CD4-positive, alpha-beta T cell treated with Interleukin-17A for 1 hour (primary cell): ENCODE measurements at regions not wholly inside any gene's neighbourhood (a gene's known extent, or its start where the extent isn't known, plus 50 kb on each side); places are given as distances from the start of the nearest gene placed in this dataset.
"Not testable (repeated sequence)": the region's sequence is repeated elsewhere in the genome, so short reads cannot be mapped to it uniquely, and the experiment has no call there.

Source experiments
- DNase-seq: peaks from one replicate; pipeline ENCODE4 v3.0.0-alpha.2; 2020

DNA sequence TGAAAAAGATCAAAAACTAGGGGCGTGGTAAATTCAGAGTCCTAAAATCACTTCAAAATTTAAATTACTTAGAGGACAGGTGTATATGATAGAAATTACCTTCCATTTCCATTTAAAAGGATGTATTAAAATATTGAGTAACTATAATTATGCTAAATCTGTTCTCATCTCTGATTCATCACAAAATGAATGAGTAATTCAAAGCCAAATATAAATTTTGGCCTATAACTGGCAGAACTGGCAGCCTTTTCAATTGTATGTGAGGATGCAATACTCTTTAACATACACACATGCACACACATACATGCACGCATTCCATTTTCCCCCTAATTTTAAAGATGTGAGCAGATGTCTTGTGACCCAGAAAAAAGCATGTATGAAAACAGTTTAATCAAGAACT, 194.6 kb downstream of the EPM2A start:
- no peak for DNase-seq

GRCh38 chr6:145544041-145544440, 191.3 kb downstream of the EPM2A start:
- no peak for DNase-seq

GRCh38 chr6:145544514-145544913, 190.8 kb downstream of the EPM2A start:
- DNase-seq: no peak

GRCh38 chr6:145546265-145546664, 189.1 kb downstream of the EPM2A start:
- DNase-seq: no peak

- DNase-seq: no peak
Observed at GRCh38 chr6:145547594-145548335, 187.6 kb downstream of the EPM2A start.

DNA sequence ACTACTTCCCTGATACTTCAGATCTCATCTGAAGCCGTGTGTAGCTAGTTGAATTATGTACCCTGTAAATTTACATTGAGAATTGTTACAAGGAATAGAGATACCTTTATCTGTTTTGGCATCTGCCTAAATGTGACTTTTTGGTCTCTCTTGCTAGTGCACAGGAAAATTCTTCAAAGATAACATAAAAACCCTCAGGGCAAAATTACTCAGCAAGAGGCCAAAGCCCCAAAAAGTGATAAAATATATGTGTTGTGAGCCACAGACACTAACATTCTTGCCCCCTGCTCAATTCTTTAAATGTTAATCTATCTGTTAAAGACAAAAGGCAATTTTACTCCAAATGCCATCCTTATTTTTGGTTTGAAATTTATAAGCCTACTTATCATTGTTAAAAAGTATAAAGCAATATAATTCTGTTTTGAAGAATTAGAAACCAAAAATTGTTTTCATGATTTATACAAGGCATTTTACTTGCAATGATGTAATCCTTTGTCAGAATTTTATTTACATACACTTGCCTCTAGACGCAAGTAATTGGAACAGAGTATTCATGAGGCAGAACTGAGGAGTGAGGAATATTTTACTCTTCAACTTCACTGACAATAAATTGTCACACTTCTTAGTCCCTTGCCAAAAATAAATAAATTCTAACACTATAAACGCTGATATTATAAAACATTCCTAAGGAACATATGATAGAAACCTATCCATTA, 186.2 kb downstream of the EPM2A start:
- no peak for DNase-seq

DNA sequence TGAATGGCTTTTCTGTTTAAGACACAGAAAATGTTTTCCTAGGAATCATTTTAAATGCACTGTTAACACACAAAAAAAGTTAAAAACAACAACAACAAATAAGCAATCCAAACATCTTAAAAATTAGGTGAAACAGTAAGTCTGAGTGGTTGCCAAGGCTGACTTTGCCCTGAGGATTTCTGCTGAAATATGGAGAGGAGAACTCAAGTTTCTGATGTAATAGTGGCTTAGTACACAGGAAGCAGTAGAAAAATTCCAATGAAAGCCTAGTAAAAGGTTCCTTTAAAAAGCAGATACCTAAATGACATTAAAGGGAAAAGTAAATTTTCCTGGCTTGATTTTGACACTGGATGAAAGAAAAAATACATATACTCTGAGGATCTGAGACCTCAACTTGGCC, 184.2 kb downstream of the EPM2A start:
- DNase-seq: no peak

GRCh38 chr6:145555084-145555483, 180.2 kb downstream of the EPM2A start:
- no peak for DNase-seq

- no peak for DNase-seq
Observed at GRCh38 chr6:145557474-145557873, 177.8 kb downstream of the EPM2A start.

GRCh38 chr6:145559836-145560235, 175.5 kb downstream of the EPM2A start:
- DNase-seq: no peak

DNA sequence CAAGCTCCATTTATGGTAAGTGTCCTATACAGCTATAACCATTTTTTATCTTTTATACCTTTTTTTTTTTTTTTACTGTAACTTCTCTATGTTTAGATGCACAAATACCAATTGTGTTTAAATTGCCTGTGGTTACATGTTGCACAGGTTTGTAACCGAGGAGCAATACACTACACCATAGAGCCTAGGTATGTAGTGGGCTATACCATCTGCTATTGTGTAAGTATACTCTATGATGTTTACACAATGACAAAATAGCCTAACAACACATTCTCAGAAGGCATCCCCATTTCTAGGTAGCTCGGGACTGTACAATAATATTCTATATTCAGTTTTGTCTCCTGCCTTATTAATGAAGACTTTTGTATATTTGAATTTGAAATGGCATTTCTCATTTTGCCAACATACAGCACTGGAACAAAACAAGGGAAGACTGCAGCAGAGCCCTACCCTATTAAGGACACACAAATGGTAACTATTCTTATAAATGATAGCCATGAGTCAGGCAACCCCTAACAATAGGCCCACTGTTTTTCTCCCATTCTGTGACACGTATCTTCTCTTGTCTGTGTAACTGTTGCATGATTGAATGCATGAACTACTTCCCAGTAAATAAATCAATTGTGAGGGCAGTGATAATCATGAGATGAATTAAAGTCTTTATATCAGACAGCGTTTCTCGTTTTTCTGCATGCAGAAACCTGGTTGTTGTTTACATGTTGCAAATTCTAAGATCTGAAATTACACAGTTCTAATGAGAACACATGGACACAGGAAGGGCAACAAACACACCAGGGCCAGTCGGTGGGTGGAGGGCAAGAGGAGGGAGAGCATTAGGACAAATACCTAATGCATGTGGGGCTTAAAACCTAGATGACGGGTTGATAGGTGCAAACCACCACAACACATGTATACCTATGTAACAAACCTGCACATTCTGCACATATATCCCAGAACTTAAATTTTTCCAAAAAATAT, 173.9 kb downstream of the EPM2A start:
- no peak for DNase-seq

GRCh38 chr6:145562771-145563615, 172.3 kb downstream of the EPM2A start:
- no peak for DNase-seq

DNA sequence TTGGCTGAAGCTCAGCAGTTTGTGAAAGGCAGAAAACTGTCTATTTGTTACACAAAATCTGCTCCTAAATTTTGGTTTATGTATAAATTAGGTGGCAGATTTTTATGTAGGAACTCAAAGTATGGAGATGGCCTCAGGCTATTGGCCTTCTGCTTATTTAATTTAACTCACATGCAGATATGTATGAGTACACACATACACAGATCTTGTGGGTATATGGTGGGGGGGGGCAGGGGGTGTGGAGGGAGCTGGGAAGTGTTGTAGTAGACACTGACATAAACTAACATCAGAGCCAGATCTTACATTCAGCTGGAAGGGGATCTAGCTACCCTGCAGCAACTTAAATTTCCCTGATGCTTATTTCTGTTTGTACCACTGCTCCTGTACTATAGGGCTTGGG, 170.8 kb downstream of the EPM2A start:
- no peak for DNase-seq

DNA sequence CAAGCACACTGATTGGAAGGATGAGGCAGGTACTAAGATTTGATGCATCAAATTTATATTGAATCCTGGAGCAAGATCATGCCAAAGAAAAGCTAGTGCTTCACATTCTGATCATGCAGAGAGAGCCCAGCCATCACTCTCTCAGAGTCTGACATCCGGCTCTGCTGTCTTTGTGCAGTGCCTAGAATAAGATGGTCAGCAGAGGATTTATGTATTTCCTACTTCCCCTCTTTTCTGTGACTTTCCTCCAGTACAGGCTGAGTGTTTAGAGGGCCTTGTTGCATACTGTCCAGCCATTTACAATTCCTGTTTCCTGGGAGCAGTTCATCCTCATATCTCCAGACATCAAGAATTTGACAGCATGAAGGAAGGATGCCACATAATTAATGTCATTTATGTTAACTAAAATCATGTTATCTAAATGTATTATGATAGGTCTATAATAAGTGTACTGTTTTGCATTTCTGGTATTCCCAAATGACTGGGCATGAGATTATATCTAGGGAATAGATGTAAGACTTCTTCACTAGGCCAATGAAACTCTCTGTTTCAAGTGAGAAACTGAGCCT, 167.6 kb downstream of the EPM2A start:
- no peak for DNase-seq

DNA sequence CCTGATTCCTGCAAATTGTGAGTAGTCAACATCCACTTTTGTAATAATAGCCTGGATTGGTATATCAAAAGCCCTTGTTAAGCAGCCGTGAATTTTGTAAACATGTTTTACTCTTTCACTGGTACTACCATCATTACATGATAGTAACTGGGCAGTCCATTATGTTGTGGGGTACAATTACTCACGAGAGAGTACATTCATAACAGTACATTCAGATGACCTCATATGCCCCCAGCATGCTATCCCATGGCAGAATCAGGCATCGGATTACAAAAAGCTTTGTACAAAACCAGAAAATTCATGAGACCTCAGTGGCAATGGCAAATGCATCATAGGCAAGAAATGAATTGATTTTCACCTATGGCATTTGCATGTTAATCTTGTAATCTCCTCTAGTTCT, 166.2 kb downstream of the EPM2A start:
- DNase-seq: no peak

GRCh38 chr6:145570336-145570735, 165.0 kb downstream of the EPM2A start:
- not testable (repeated sequence) for DNase-seq

- DNase-seq: not testable (repeated sequence)
Observed at GRCh38 chr6:145574269-145574668, 161.1 kb downstream of the EPM2A start.
